NCI-H1092 (cell line): ENCODE measurements at regions not wholly inside any gene's neighbourhood (a gene's known extent, or its start where the extent isn't known, plus 50 kb on each side); places are given as distances from the start of the nearest gene placed in this dataset.
A peak's percentile ranks its signal among the peaks of the same experiment; 100 is the strongest.

Source experiments
- DNase-seq: peaks from one replicate; lab custom pipeline; 2025; lab: John Stamatoyannopoulos, UW

GRCh38 chr15:70399204-70399603 is 301.5 kb upstream of the TLE3 start:
- no peak for DNase-seq

GRCh38 chr15:70398694-70399093 is 301.0 kb upstream of the TLE3 start:
- DNase-seq, result no peak

GRCh38 chr15:70396807-70397206 is 299.1 kb upstream of the TLE3 start:
- no peak for DNase-seq

- DNase-seq, result no peak
Measured at GRCh38 chr15:70395164-70395563, 297.4 kb upstream of the TLE3 start.

- DNase-seq, result no peak
Measured at GRCh38 chr15:70390723-70391122, 293.0 kb upstream of the TLE3 start.

- DNase-seq, result no peak
Measured at GRCh38 chr15:70387993-70388392, 290.3 kb upstream of the TLE3 start.

GRCh38 chr15:70387081-70387480 is 289.4 kb upstream of the TLE3 start:
- no peak for DNase-seq

- no peak for DNase-seq
Measured at GRCh38 chr15:70385711-70386110, 288.0 kb upstream of the TLE3 start.

GRCh38 chr15:70385052-70385451 is 287.3 kb upstream of the TLE3 start:
- no peak for DNase-seq

- no peak for DNase-seq
Measured at GRCh38 chr15:70383856-70384255, 286.1 kb upstream of the TLE3 start.

- no peak for DNase-seq
Measured at GRCh38 chr15:70382762-70383458, 285.2 kb upstream of the TLE3 start.

- DNase-seq, result no peak
Measured at GRCh38 chr15:70382009-70382749, 284.5 kb upstream of the TLE3 start.

GRCh38 chr15:70379938-70380883 is 282.5 kb upstream of the TLE3 start:
- DNase-seq, result no peak

GRCh38 chr15:70379134-70379533 is 281.4 kb upstream of the TLE3 start:
- no peak for DNase-seq

GRCh38 chr15:70378126-70379031 is 280.7 kb upstream of the TLE3 start:
- no peak for DNase-seq

GRCh38 chr15:70376929-70377691 is 279.4 kb upstream of the TLE3 start:
- peak; percentile 33 for DNase-seq

GRCh38 chr15:70376031-70376928 is 278.6 kb upstream of the TLE3 start:
- no peak for DNase-seq

GRCh38 chr15:70375586-70375985 is 277.9 kb upstream of the TLE3 start:
- no peak for DNase-seq

GRCh38 chr15:70375006-70375431 is 277.3 kb upstream of the TLE3 start:
- DNase-seq, result no peak

- DNase-seq, result no peak
Measured at GRCh38 chr15:70374096-70374495, 276.4 kb upstream of the TLE3 start.
